HG03045 (cell line): ENCODE measurements at regions not wholly inside any gene's neighbourhood (a gene's known extent, or its start where the extent isn't known, plus 50 kb on each side); places are given as distances from the start of the nearest gene placed in this dataset.
"Not testable (repeated sequence)": the region's sequence is repeated elsewhere in the genome, so short reads cannot be mapped to it uniquely, and the experiment has no call there.

Experiments used
- ATAC-seq: cut with Tn5 transposase; IDR thresholded peaks from one replicate; pipeline ENCODE4 v1.9.1; 2021; ENCODE audit warnings: mild to moderate bottlenecking, moderate library complexity; ENCODE audit not compliant: unreplicated experiment

GRCh38 chr4:23120374-23120773 is 427.6 kb downstream of the GBA3 start:
- no peak for ATAC-seq

DNA sequence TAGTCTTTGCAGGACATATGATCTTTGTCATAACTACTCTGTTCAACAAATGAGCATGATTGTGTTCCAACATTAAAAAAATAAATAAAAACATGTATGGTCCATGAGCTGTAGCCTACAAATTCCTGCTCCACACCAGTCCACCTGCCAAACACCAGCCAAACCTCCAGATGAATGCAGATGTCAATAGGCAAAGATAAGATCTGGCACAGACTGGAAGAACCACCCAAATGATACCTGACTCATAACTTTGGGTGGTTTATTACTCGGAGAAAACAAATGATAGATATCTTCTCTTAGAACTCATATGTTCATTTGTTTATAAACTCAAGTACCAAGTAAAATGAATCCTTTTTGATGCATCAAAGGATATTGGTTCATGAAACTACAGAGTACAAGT is 425.1 kb downstream of the GBA3 start:
- ATAC-seq = no peak

DNA sequence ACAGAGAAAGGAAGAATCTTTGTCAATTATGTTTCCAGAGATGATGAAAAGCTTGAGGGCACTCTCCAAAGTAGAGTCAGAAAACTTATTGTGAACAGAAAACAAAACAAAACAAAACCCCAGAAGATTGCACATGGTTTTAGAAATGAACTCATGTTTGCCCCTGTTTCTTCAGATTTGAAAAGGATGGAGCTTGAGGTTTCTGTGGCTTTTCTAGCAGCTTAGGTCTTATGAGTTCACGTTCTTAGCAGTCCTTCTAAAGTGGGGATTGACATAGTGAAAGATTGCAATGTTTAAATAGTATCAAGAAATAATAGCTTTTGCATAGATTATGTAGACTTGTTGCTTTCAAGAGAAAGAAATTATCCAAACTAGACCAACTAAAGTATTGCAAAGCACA is 421.8 kb downstream of the GBA3 start:
- ATAC-seq = no peak

- no peak for ATAC-seq
Measured at GRCh38 chr4:23113104-23113503, 420.4 kb downstream of the GBA3 start.

GRCh38 chr4:23106516-23106915 is 413.8 kb downstream of the GBA3 start:
- ATAC-seq = no peak

- ATAC-seq = no peak
Measured at GRCh38 chr4:23105759-23106370, 413.1 kb downstream of the GBA3 start.

DNA sequence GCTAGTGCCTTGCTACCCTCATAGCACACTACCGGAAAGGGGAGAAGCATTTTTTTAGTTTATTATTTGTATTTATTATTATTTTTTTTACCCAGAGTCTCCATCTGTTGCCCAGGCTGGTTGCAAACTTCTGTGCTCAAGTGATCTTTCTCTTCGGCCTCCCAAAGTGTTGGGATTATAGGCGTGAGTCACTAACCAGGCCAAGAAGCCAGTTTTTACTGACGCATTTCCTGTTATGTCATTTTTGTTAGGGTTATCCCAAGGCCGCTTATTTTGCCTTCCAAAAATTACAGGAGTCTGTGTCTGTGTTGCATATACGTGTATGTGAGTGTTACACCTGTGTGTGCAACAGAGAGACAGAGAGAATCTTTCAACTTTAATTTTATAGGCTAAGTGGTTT is 404.5 kb downstream of the GBA3 start:
- ATAC-seq = no peak

- ATAC-seq = no peak
Measured at GRCh38 chr4:23091711-23092110, 399.0 kb downstream of the GBA3 start.

- no peak for ATAC-seq
Measured at GRCh38 chr4:23085249-23085568, 392.5 kb downstream of the GBA3 start.

DNA sequence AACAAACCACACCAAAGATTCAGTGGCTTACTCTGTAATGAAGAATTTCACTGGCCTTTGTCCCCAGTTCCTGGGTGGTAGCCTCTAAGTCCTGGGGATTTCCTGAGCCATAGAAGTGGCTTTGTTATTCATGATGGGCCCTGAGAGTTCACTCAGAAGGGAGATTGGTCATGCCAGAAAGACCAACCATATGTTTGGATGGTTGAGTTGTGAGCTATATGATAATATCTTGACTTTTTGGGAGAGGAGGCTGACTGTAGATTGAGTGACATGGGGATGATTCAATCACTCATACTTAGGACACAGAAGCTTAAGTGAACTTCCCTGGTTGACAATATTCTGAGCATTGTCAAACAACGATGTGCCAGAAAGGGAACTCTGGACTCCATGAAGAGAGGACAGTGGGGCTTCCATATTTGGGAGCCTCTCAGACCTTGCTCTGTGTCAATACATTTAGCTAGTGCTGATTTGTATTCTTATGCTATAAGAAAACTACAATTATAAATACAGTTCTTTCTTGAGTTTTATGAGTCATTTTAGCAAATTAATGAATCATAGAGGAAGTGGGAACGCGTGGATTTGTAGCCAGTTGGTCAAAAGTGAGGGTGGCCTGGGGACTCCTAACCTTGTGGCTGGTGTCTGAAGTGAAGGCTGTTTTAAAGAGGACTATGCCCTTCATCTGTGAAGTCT is 392.0 kb downstream of the GBA3 start:
- no peak for ATAC-seq

GRCh38 chr4:23083391-23083790 is 390.7 kb downstream of the GBA3 start:
- ATAC-seq = no peak

GRCh38 chr4:23080171-23080570 is 387.4 kb downstream of the GBA3 start:
- ATAC-seq = not testable (repeated sequence)

- ATAC-seq = no peak
Measured at GRCh38 chr4:23070848-23071570, 378.3 kb downstream of the GBA3 start.

DNA sequence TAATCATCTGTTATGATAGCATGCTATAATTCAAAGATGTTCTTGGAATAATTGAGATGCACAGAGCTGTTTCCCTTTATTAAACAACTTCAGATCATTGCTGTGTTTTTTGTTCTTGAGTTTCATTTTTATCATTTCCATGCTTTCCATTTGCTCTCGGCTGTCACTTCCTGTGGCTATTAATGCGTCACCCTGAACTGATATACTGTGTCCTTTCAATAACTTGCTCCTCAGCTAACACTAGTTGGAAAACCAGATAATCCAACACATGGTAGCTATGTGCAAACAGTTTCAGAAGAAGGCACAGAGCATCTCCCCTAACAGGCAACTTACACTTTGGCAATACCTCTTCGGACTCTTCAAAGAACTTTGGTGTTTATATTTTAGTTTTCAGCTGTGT is 376.0 kb downstream of the GBA3 start:
- no peak for ATAC-seq

- ATAC-seq = no peak
Measured at GRCh38 chr4:23068287-23068686, 375.6 kb downstream of the GBA3 start.

DNA sequence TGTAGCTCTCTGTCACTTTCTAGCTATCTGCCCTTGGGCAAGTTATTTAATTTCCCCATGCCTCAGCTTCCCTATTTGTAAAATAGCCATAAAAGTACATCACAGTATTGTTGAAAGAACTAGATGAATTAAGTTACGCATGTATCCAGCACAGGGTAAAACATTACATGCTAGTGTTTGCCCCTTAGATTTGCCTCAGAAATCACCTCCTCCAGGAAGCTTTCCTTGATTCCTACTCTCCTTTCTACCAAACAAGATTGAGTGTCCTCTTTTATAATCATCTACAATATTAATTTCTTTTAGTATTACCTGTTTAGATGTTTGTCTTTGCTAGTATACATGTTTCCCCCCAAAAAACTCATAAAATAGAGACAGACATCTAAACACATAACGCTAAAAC is 369.5 kb downstream of the GBA3 start:
- ATAC-seq = no peak

DNA sequence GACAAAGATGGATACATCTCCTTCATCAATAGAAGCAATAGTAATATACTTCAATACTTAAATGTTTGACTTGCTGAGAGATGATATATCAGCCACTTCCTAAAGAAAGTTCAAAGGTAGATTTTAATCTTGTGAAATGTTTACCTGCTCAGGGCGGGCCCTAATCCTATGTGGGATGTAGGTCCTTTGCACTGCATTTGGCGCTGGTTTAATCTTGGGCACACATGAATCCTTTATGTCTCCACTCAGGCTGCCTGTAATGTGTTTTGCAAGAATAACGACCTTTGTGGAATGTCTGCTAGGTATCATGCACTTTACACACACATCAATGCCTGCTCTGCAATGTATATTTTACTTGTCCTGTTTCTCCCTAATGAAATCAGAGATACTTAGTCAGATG is 368.7 kb downstream of the GBA3 start:
- no peak for ATAC-seq

GRCh38 chr4:23060776-23061175 is 368.0 kb downstream of the GBA3 start:
- ATAC-seq = no peak

- ATAC-seq = no peak
Measured at GRCh38 chr4:23058165-23058776, 365.5 kb downstream of the GBA3 start.

GRCh38 chr4:23041501-23041900 is 348.8 kb downstream of the GBA3 start:
- ATAC-seq = no peak

DNA sequence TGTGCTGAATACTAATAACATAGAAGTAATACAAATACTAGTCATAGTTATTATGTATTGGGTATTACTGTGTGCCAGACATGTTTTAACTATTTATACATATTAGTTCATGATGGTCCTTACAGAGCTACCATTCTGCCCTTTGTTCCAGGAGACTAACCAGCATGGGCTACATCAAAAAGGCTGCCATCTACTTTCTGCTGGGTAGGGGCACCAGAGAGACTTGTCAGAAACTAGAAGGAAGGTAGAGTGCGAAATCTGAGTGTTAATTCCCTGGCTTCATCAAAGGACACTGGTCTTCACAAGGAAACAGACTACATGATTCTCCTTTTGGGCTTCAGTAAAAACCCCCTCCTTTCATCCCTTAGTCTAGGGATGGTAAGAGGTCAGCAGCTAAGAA is 347.8 kb downstream of the GBA3 start:
- ATAC-seq = no peak

- ATAC-seq = no peak
Measured at GRCh38 chr4:23039818-23040217, 347.1 kb downstream of the GBA3 start.
